ENCODE measurements at regions not wholly inside any gene's neighbourhood (a gene's known extent, or its start where the extent isn't known, plus 50 kb on each side); places are given as distances from the start of the nearest gene placed in this dataset.

GRCh38 chr11:8329847-8330361, 66.2 kb upstream of the LMO1 start:
- TF ChIP-seq CTCF (IDR thresholded peaks at IDR 0.05; ENCODE audit: extremely low read depth, missing control alignments): no peak

GRCh38 chr11:8329336-8329735, 65.7 kb upstream of the LMO1 start:
- no peak for DNase-seq (ENCODE audit: low spot score)
- no peak for TF ChIP-seq CTCF (IDR thresholded peaks at IDR 0.05; ENCODE audit: extremely low read depth, missing control alignments)

More at GRCh38 chr11:8329847-8330361, 66.2 kb upstream of the LMO1 start:
- no peak for DNase-seq (ENCODE audit: low spot score)

DNA sequence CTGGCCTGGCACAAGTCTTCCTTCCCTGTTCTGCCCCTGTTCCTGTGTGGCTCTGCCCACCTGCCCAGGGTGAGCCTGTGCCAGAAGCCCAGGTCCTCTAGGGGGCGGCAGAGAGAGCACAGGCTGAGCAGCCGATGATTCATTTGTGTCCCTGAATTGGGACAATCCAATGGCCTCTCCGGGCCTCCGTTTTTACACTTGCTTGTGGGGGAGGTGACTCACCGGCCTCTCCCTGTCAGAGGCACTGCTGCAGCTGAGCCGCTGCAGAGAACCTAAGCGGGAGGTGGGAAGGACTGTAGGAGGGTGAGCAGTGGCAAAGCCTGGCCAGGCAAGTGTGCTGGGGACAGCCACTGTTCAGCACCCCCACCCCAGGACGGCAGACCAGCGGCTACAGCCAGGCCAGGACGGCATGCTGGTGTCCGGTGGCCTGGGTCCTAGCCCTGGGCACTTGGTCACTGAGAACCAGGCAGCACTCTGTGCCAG, 65.2 kb upstream of the LMO1 start:
- peak; percentile 85 for DNase-seq (ENCODE audit: low spot score)
- TF ChIP-seq CTCF (IDR thresholded peaks at IDR 0.05; ENCODE audit: extremely low read depth, missing control alignments): peak; percentile 63

- DNase-seq (ENCODE audit: low spot score): no peak
- TF ChIP-seq CTCF (IDR thresholded peaks at IDR 0.05; ENCODE audit: extremely low read depth, missing control alignments): no peak
These were observed 64.6 kb upstream of the LMO1 start for GRCh38 chr11:8328231-8328794.

DNA sequence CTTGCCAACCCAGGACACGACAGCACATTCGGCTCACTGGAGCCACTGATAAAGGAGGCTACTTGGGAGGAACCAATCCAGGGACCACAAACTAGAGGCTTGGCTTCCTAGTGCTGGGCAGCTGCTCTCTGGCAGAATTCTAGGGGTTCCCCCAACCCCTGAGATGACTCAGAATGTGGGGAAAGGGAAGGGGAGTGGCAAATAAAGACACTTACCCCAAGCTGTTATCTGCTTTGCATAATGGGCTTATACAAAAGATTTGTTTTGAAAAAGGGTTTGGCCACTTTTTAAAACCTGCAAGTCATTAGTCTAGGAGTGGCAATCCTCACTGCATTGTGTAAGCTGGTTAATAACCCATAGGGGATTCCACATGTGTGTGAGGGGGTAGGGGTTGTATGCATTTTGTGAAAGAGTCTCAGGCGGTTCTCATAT, 64.1 kb upstream of the LMO1 start:
- TF ChIP-seq CTCF (IDR thresholded peaks at IDR 0.05; ENCODE audit: extremely low read depth, missing control alignments): no peak
- DNase-seq (ENCODE audit: low spot score): peak; percentile 74

GRCh38 chr11:8326337-8326736, 62.7 kb upstream of the LMO1 start:
- TF ChIP-seq CTCF (IDR thresholded peaks at IDR 0.05; ENCODE audit: extremely low read depth, missing control alignments): no peak
- no peak for DNase-seq (ENCODE audit: low spot score)

DNA sequence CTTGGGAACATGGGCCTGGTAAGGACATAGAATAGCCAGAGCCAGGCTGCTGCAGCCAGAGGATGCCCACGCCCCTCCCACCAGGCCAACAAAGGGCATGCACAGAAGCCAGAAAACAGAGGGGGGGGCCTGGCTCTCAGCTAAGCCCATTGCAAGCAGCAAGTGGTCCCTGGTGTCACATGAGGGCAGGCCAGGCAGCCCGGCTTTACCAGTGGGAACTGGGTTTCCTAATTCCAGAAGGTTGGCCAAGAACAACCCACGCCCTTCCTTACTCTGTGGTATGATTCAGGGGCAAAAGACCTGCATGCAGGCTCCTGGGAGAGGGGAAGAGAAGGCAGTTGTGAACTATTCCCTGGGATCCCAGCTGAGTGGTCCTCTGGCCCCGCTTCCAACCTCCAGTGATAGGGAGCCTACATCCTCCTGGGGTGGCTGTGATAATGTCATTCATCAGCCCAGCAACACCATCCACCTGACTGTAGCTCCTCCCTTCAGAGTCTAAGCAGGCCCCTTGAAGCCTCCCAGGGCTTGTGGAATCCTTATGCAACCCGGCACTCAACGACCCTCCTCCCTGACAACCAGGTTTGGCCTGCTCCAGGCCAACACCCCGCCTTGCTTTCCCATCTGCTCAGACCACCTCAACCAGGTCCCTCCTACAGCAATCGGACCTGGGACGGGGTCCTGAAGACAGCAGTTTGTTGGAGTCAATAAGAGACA, 62.1 kb upstream of the LMO1 start:
- no peak for TF ChIP-seq CTCF (IDR thresholded peaks at IDR 0.05; ENCODE audit: extremely low read depth, missing control alignments)
- no peak for DNase-seq (ENCODE audit: low spot score)

Measured in GM20000 (cell line).